ENCODE measurements at regions not wholly inside any gene's neighbourhood (a gene's known extent, or its start where the extent isn't known, plus 50 kb on each side); places are given as distances from the start of the nearest gene placed in this dataset.

DNA sequence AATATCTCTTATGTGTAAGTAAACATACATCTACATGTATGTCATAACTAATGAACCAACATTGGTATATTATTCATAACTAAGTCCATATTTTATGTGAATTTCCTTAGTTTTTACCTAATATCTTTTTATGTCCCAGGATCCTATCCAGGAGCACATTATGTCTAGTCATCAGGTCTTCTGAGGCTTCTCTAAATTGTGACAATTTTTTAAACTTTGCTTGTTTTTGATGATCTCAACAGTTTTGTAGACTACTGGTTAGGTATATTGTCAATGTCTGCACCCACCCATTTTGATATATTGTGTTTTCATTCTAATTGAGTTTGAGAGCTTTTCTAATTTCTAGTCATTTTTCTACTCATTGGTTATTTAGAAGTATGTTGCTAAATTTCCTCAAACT, 288.2 kb upstream of the DIO3 start:
- Mint-ChIP-seq H3K4me1 (ENCODE audit: low read depth) (peaks cover 10% of the 10 kb centered on the region), H3K36me3 (ENCODE audit: insufficient read depth) (peaks cover 2% of the 10 kb centered on the region), H3K27me3 (no peaks in the 10 kb centered on the region), H3K4me3 (ENCODE audit: low read depth) (no peak overlapping the region), H3K27ac (no peak overlapping the region), H3K9me3 (ENCODE audit: low read depth) (peaks cover 4% of the 10 kb centered on the region)
- TF ChIP-seq, protein P1, sequence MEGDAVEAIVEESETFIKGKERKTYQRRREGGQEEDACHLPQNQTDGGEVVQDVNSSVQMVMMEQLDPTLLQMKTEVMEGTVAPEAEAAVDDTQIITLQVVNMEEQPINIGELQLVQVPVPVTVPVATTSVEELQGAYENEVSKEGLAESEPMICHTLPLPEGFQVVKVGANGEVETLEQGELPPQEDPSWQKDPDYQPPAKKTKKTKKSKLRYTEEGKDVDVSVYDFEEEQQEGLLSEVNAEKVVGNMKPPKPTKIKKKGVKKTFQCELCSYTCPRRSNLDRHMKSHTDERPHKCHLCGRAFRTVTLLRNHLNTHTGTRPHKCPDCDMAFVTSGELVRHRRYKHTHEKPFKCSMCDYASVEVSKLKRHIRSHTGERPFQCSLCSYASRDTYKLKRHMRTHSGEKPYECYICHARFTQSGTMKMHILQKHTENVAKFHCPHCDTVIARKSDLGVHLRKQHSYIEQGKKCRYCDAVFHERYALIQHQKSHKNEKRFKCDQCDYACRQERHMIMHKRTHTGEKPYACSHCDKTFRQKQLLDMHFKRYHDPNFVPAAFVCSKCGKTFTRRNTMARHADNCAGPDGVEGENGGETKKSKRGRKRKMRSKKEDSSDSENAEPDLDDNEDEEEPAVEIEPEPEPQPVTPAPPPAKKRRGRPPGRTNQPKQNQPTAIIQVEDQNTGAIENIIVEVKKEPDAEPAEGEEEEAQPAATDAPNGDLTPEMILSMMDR (IDR thresholded peaks at IDR 0.05; ENCODE audit: unreplicated experiment): no peak
- DNase-seq (ENCODE audit: low spot score, unreplicated experiment): no peak

DNA sequence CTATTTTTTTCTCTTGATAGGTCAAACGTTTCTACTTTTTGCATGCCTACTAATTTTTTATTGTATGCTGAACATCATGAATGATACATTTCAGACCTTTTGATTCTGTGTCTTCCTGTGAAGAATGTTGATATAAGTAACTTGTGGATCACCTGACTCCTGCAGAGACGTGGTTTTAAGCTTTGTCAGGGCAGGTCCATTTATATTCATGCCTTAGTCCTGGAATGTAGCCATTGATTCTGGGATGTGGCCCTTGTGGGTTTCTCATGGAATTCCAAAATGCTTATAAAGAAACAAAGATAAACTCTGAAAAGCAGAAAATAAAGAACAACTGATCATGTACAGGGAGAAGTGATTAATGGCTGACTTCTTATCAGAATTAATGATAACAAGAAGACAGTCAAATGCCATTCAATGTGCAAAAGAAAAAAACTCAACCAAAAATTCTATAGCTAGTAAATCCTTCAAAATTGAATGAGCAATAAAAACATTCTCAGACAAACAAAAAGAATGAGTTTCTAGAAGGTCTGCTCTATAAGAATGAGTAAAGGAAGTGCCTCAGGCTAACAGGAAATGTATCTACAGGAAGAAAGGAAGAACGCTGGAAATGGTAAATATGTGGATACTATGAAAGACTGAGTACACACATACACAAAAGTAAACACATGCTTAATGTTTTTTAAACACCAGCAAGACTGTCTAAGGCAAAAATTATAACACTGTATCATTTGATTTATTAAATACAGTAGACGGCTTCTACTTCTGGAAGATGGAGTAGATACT, 284.8 kb upstream of the DIO3 start:
- DNase-seq (ENCODE audit: low spot score, unreplicated experiment): no peak
- Mint-ChIP-seq H3K27me3 (no peaks in the 10 kb centered on the region), H3K36me3 (ENCODE audit: insufficient read depth) (peaks cover 3% of the 10 kb centered on the region), H3K4me3 (ENCODE audit: low read depth) (no peak overlapping the region), H3K27ac (no peak overlapping the region), H3K9me3 (ENCODE audit: low read depth) (peaks cover 14% of the 10 kb centered on the region), H3K4me1 (ENCODE audit: low read depth) (peaks cover 10% of the 10 kb centered on the region)
- TF ChIP-seq, protein P1 (IDR thresholded peaks at IDR 0.05; ENCODE audit: unreplicated experiment): no peak

DNA sequence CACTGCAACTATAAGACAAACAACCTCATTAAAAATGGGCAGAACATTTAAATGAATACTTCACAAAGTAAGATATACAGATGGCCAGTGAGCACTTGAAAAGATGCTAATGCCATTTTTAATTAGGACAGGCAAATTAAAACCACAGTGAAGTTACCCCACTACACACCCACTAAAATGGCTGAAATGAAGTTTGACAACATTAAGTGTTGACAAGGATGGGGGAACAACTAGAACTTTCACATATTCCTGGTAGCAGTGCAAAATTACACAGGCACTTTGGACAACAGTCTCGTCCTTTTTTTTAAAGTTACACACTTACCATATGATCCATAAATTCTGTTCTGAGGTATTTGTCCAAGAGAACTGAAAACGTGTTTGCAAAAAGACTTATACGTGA, 278.9 kb upstream of the DIO3 start:
- Mint-ChIP-seq H3K27ac (no peak overlapping the region), H3K36me3 (ENCODE audit: insufficient read depth) (peaks cover 1% of the 10 kb centered on the region), H3K9me3 (ENCODE audit: low read depth) (peaks cover 10% of the 10 kb centered on the region), H3K4me3 (ENCODE audit: low read depth) (no peak overlapping the region), H3K4me1 (ENCODE audit: low read depth) (peaks cover 4% of the 10 kb centered on the region), H3K27me3 (peaks cover 6% of the 10 kb centered on the region)
- TF ChIP-seq, protein P1 (IDR thresholded peaks at IDR 0.05; ENCODE audit: unreplicated experiment): no peak
- no peak for DNase-seq (ENCODE audit: low spot score, unreplicated experiment)

DNA sequence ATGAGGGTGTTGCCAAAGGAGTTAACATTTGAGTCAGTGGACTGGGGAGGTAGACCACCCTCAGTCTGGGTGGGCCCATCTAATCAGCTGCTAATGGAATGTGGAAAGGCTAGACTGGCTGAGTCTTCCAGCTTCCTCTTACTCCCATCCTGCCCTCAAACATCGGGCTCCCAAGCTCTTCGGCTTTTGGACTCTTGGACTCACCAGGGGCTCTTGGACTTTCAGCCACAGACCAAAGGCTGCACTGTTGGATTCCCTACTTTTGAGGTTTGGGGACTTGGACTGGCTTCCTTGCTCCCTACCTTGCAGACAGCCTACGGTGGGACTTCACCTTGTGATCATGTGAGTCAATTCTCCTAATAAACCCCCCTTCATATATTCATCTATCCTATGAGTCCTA, 276.6 kb upstream of the DIO3 start:
- TF ChIP-seq, protein P1 (IDR thresholded peaks at IDR 0.05; ENCODE audit: unreplicated experiment): no peak
- peaks cover 16% of the 10 kb centered on the region for H3K4me1 Mint-ChIP-seq (ENCODE audit: low read depth)
- no peaks in the 10 kb centered on the region for H3K36me3 Mint-ChIP-seq (ENCODE audit: insufficient read depth)
- no peak for DNase-seq (ENCODE audit: low spot score, unreplicated experiment)
- peaks cover 2% of the 10 kb centered on the region for H3K9me3 Mint-ChIP-seq (ENCODE audit: low read depth)
- no peak overlapping the region for H3K4me3 Mint-ChIP-seq (ENCODE audit: low read depth)
- peaks cover 6% of the 10 kb centered on the region for H3K27me3 Mint-ChIP-seq
- H3K27ac Mint-ChIP-seq: no peak overlapping the region

DNA sequence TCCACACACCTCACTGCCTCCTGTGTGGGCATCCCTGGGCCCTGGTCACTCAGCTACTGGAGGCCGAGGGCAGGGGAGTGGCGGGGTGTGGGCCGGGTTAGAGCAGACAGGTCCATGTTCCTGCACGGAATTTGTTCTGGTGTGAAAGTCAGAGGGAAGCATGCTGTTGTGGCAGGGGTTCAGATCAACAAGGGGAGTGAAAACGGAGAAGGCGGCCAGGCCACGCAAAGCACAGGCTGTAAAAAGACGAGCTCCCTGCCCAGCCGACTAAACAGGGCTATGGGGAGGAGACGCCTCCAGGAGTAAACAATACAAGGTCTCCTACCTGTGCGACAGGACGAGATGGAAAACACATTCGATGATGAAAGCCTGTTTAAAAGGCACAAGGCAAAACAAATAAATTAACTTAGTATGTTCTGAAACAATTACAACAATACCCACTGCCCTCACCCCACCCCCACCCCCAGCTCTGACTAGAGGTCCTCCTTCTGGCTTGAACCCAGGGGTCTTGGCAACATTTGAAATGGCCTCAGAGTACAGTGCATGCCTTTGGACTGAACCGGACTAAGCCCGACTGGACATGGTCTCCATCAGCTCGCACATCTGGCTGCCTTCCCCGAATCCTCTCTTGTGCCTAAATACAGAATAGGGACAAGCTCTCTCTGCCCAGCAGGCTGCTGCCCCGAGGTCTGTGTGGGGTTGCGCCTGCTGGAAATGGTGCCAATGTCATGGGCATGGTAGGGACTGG, 274.9 kb upstream of the DIO3 start:
- no peak overlapping the region for H3K27ac Mint-ChIP-seq
- H3K9me3 Mint-ChIP-seq (ENCODE audit: low read depth): no peaks in the 10 kb centered on the region

More for the DNA sequence above, 274.9 kb upstream of the DIO3 start:
- no peak overlapping the region for H3K4me3 Mint-ChIP-seq (ENCODE audit: low read depth)
- no peak for DNase-seq (ENCODE audit: low spot score, unreplicated experiment)
- TF ChIP-seq, protein P1 (IDR thresholded peaks at IDR 0.05; ENCODE audit: unreplicated experiment): no peak
- H3K4me1 Mint-ChIP-seq (ENCODE audit: low read depth): peaks cover 16% of the 10 kb centered on the region
- peaks cover 6% of the 10 kb centered on the region for H3K27me3 Mint-ChIP-seq
- no peaks in the 10 kb centered on the region for H3K36me3 Mint-ChIP-seq (ENCODE audit: insufficient read depth)

Measured in progenitor cell of endocrine pancreas (in vitro differentiated cells).